ENCODE measurements at regions not wholly inside any gene's neighbourhood (a gene's known extent, or its start where the extent isn't known, plus 50 kb on each side); places are given as distances from the start of the nearest gene placed in this dataset.

DNA sequence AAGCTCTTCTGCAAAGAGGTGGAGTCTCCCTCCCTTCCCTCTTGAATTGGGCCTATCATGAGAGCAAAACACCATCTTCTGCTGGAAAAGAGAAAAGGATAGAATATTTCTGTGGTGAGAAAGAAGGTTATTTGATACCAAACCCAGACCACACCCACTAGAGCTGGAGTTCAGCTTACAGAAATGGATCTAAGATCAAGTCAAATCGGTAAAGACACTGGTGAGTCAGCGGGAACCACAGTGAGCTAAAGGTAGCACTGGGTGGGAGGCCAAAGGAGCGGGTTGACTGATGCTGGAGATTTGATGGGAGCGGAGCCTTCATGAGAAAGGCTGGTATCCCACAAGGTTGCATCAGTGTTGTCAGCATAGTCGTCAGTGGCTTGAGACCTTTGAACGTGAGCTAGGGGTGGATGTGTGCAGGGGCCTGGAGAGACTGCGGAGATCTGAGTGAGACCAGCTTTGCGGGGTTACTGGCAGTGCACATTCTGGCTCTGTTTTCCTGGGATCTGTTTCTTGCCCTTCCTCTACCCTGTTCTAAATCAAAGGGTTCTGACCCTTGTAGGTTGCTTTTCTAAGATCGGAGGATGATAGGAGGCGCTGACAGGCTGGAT lies 106.4 kb upstream of the SCOC start:
- no peaks in the 10 kb centered on the region for H3K4me1 Mint-ChIP-seq (ENCODE audit: low read depth in 2 of 2)
- H3K36me3 Mint-ChIP-seq: no peaks in the 10 kb centered on the region
- ATAC-seq (peak in 1 of 2 donors; percentile 54), DNase-seq (ENCODE audit: low spot score) (no peak)
- peaks cover 10 to 26% of the 10 kb centered on the region in 2 donors for H3K27me3 Mint-ChIP-seq
- H3K9me3 Mint-ChIP-seq: no peaks in the 10 kb centered on the region
- H3K4me3 Mint-ChIP-seq: no peak overlapping the region
- no peak overlapping the region for H3K27ac Mint-ChIP-seq

DNA sequence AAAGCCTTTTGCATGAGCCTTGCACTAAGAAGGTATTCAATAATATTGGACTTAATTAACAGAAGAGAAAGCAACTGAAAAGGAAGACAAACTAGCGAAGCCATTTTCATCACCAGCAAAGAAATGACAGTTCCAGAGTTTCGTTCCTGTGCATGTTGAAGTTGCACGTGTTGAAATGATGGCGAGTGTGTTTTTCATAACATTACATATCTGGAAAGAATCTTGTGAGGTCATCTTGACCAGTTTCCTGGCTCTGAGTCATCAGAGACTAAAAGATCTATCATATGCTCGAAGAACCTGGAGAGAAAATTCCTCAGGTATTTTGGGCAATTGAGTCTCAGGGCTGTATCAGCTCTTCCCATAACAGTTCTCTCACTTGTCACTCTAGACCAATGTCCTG lies 106.2 kb upstream of the MAML3 start:
- H3K4me3 Mint-ChIP-seq: no peak overlapping the region
- no peaks in the 10 kb centered on the region for H3K9me3 Mint-ChIP-seq
- DNase-seq (ENCODE audit: low spot score): no peak
- peaks cover 21 to 54% of the 10 kb centered on the region in 2 donors for H3K27me3 Mint-ChIP-seq
- H3K27ac Mint-ChIP-seq: no peak overlapping the region
- H3K36me3 Mint-ChIP-seq: no peaks in the 10 kb centered on the region
- H3K4me1 Mint-ChIP-seq (ENCODE audit: low read depth in 2 of 2): no peaks in the 10 kb centered on the region
- no peak for ATAC-seq

DNA sequence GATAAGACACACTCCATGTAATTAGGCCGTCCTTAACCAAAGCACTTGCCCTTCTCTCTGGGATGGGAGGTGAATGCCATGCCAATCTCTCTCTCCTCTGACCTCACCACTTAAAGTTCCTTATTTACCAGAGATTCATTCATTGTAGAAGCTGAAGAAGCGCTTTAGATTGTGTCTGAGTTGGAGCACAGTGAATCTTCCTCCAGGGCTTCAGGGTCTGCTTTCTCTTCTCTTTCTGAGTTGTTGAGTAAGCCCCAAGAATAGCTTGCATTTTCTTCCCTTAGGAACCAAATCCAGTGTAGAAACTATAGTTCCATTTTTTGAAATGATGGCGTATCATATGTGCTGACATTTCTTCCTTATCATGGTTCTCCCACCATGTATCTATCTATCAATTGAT lies 104.5 kb upstream of the MAML3 start:
- H3K27ac Mint-ChIP-seq: no peak overlapping the region
- H3K4me1 Mint-ChIP-seq (ENCODE audit: low read depth in 2 of 2): peaks cover 3 to 5% of the 10 kb centered on the region in 2 donors
- no peak overlapping the region for H3K4me3 Mint-ChIP-seq
- no peaks in the 10 kb centered on the region for H3K9me3 Mint-ChIP-seq
- peaks cover 27 to 66% of the 10 kb centered on the region in 2 donors for H3K27me3 Mint-ChIP-seq
- H3K36me3 Mint-ChIP-seq: no peaks in the 10 kb centered on the region
- DNase-seq (ENCODE audit: low spot score) (no peak), ATAC-seq (no peak)

DNA sequence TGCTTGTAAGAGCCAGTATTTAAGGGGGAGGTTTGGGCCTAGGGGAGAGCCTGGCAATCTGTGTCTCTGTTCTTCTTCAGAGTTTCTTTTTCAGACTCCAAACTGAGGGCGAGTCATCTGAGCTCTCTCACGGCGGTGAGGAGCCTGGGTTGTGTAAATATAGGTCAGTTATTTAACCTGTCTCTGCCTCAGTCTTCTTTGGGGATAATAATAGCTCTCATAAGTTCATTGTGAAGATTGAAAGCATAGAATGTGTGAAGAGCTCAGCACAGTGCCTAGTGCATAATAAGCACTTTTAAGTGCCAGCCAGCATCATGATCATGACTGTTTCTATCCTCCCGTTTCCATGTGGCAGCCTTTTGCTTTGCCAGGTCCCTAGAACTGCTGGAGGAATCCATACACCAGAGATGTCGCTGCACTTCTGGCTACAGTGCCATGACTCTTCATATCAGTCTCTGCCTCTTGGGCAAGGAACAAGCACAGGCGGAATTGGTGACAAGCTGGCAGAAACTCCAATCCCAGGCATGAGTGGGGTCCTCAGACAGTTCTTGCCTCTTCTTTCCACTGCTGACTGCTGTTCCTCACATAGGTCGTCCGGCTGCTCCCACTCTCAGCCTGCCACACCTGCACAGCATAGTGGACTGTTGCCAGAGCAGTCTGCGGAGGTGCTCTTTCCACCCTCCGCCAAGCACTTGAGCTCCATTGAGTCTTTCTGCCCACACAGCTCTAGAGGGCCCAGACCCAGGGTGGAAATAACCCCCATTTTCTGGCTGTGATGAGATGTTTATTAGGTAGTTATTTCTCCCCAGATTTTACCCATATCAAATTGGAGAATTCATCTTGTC lies 103.7 kb upstream of the MAML3 start:
- Mint-ChIP-seq H3K27me3 (peaks cover 24 to 64% of the 10 kb centered on the region in 2 donors), H3K27ac (no peak overlapping the region), H3K4me3 (no peak overlapping the region), H3K4me1 (ENCODE audit: low read depth in 2 of 2) (peaks cover 3 to 7% of the 10 kb centered on the region in 2 donors), H3K36me3 (no peaks in the 10 kb centered on the region), H3K9me3 (no peaks in the 10 kb centered on the region)
- DNase-seq (ENCODE audit: low spot score): no peak
- no peak for ATAC-seq

DNA sequence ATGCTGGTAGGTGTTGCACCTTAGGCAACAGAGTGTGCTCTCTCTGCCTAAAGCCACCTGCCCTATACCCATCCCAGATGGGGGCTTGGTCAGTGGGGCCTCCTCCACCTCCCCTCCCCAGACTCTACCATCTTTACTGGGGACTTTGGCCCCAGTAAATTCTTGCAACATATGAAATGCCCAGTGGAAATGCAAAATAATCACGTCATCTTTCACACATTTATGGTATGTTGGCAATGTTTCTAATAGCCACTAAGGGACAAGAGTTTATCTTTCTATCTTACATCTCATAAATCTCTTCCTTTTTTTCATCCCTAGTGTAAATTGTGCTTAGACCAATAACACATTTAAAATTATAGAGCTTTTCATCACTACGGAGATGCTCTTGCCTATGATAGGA lies 103.0 kb upstream of the MAML3 start:
- H3K4me3 Mint-ChIP-seq: no peak overlapping the region
- H3K9me3 Mint-ChIP-seq: no peaks in the 10 kb centered on the region
- H3K27me3 Mint-ChIP-seq: peaks cover 21 to 63% of the 10 kb centered on the region in 2 donors
- no peaks in the 10 kb centered on the region for H3K36me3 Mint-ChIP-seq
- no peak overlapping the region for H3K27ac Mint-ChIP-seq
- H3K4me1 Mint-ChIP-seq (ENCODE audit: low read depth in 2 of 2): peaks cover 4 to 7% of the 10 kb centered on the region in 2 donors
- no peak for DNase-seq (ENCODE audit: low spot score)
- no peak for ATAC-seq

DNA sequence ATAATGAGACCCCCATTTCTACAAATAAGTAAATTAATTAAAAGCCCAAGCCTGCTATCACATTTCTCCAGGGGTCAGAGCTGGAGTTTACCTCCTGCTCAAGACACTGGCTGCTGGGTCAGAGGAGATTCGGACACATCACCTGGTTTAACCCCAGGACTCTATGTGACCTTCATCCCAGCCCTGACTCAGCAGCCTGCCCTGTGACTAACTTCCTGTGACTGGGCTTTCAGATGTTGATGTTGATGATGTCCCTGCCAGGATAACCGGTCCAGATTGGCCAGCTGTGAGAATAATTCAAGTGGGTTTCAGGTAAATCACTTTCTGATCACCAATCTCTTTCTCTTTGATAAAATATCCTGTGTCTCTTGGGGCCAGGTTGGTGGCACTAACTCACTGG lies 102.4 kb upstream of the MAML3 start:
- Mint-ChIP-seq H3K9me3 (no peaks in the 10 kb centered on the region), H3K4me1 (ENCODE audit: low read depth in 2 of 2) (peaks cover 5 to 7% of the 10 kb centered on the region in 2 donors), H3K36me3 (no peaks in the 10 kb centered on the region), H3K4me3 (no peak overlapping the region), H3K27me3 (peaks cover 22 to 57% of the 10 kb centered on the region in 2 donors), H3K27ac (no peak overlapping the region)
- DNase-seq (ENCODE audit: low spot score) (no peak), ATAC-seq (peak in 1 of 2 donors; percentile 43)

DNA sequence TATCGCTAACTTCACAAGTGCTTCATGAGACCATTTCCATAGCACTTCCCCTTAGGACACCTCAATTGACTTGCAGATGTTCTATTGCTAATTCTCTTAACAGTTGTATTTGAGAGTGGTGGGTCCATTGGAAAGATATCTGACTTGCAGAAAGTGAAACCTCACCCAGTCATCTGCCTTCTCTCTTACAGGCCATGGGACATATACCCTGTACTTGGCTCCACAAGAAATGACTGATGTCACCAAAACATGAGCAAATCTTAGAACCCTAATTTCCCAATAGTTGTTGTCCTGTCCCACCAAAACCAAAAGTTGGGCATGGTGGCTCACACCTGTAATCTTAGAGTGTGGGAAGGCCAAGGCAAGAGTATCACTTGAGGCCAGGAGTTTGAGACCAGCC lies 101.9 kb upstream of the MAML3 start:
- Mint-ChIP-seq H3K27me3 (peaks cover 22 to 53% of the 10 kb centered on the region in 2 donors), H3K4me1 (ENCODE audit: low read depth in 2 of 2) (peaks cover 7 to 9% of the 10 kb centered on the region in 2 donors), H3K36me3 (no peaks in the 10 kb centered on the region), H3K4me3 (no peak overlapping the region), H3K9me3 (no peaks in the 10 kb centered on the region), H3K27ac (no peak overlapping the region)
- DNase-seq (ENCODE audit: low spot score): no peak
- ATAC-seq: peak in 1 of 2 donors; percentile 21

DNA sequence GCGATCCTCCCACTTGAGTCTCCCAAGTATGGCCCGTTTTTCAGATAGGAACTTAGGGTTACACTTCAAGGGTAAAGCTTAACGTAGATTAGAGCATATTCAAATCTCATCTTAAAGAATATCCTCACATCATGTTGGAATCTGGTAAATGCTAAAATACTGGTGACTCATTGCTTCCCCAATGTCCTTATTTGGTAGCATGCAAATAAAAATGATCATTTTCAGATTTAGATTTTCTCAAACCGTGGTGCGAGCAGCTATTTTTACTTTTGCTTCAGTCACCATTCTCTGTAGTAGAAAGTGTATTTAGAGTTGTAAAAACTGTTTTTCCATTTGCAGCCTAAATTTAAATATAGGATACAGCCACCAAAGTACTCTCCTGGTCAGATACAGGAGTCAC lies 101.5 kb upstream of the MAML3 start:
- Mint-ChIP-seq H3K4me1 (ENCODE audit: low read depth in 2 of 2) (peaks cover 9 to 12% of the 10 kb centered on the region in 2 donors), H3K27ac (no peak overlapping the region), H3K27me3 (peaks cover 22 to 50% of the 10 kb centered on the region in 2 donors), H3K9me3 (no peaks in the 10 kb centered on the region), H3K4me3 (no peak overlapping the region), H3K36me3 (no peaks in the 10 kb centered on the region)
- ATAC-seq (no peak), DNase-seq (ENCODE audit: low spot score) (no peak)

DNA sequence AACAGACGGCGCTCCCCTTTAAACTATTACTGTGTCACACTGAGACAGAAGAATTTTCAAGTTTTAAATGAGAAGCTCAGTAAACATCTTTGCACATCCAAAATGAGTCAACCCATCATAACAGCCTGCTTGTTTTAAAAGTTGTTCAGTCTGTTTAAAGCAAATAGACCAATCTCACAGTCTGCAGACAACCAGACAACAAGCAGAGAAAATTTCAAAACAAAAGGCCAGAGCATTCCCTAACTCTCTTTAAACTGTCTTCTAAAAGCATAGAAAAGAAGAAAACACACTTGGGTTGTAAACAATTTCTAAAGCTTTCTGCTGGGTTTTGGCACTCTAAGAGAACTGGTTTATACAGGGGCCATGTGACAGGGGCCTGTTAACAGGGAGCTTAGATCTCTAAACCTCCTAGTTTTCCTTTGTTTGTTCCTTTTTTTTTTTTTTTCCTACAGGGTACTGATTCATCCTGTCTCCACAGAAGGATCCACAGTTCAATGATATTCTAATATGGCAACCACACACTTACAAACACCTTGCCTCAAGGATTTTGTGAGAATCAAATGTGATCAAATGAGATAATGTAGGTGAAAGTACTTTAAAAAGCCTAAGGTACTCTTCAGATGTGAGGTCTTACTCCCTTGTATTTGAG lies 100.8 kb upstream of the MAML3 start:
- peaks cover 25 to 49% of the 10 kb centered on the region in 2 donors for H3K27me3 Mint-ChIP-seq
- peaks cover 9 to 12% of the 10 kb centered on the region in 2 donors for H3K4me1 Mint-ChIP-seq (ENCODE audit: low read depth in 2 of 2)
- no peak for DNase-seq (ENCODE audit: low spot score)
- H3K9me3 Mint-ChIP-seq: no peaks in the 10 kb centered on the region
- H3K27ac Mint-ChIP-seq: no peak overlapping the region
- ATAC-seq: no peak
- no peak overlapping the region for H3K4me3 Mint-ChIP-seq
- no peaks in the 10 kb centered on the region for H3K36me3 Mint-ChIP-seq

DNA sequence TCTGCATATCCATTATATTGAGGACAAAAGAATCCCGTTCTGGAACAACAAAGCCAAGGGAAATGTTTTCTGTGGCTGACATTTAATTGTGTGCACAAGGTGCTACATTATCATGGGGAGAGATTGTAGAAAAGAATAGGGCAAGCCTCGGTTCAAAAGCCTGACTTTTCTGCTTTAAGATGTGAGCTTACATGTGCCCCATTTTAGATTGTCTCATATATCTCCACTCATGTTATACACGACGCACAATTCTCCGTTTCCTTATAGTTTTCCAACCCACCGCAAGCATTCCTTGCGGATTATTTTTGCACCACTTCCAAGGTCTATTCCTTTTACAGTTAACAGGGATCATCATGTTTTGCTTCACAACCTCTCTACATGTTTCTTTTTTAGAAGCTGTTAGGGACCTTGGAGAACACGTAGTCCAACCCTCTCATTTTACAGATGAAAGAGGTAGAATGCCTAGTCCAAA lies 99.6 kb upstream of the MAML3 start:
- Mint-ChIP-seq H3K4me1 (ENCODE audit: low read depth in 2 of 2) (peaks cover 12% of the 10 kb centered on the region in 2 donors), H3K4me3 (peak overlapping the region; percentile 57), H3K9me3 (no peaks in the 10 kb centered on the region), H3K36me3 (no peaks in the 10 kb centered on the region), H3K27me3 (peaks cover 28 to 43% of the 10 kb centered on the region in 2 donors), H3K27ac (no peak overlapping the region)
- ATAC-seq (no peak), DNase-seq (ENCODE audit: low spot score) (no peak)

DNA sequence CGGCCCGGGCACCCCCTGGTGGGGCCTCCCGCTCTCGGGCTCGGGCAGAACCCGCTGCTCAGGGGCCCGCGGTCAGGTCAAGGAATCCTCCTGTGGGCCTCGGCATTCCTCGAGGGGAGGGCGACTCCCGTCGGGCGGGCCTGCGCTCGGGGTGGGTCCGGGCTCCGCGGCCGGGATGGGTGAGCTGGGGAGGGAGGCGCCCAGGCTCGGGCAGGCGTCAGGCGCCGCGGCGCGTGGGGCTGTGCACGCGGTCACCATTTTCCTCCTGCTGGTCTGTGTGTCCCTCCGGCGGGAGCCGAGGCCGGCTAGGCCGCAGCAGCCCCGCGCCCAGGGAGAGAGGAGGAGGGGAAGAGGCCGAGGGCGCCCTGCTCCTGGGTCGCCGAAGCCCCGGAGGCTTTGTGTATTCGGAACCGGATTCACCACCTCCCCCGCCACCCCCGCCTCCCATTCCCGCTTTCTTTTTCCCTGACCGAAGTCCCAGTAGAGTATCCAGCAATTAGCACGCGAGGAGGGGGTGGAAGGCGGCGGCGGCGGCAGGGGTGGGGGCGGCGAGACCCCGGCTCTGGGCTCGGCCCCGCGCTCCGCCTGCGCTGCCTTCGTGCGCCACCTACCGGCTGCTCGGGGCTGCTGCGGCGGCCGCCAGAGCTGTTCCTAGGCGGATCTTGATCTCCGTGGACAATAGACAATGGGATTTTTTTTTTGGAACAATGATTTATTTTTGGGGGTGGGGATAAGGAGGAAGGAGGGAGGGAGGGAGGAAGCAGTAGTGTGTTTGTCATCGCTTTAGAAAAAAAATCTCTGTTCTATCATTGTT lies 99.0 kb upstream of the MAML3 start:
- Mint-ChIP-seq H3K4me3 (peak overlapping the region; percentile 57), H3K36me3 (no peaks in the 10 kb centered on the region), H3K27me3 (peaks cover 22 to 37% of the 10 kb centered on the region in 2 donors), H3K27ac (no peak overlapping the region), H3K4me1 (ENCODE audit: low read depth in 2 of 2) (peaks cover 12% of the 10 kb centered on the region in 2 donors), H3K9me3 (no peaks in the 10 kb centered on the region)
- ATAC-seq (peak; percentile 78 to 87), DNase-seq (ENCODE audit: low spot score) (peak; percentile 64)

DNA sequence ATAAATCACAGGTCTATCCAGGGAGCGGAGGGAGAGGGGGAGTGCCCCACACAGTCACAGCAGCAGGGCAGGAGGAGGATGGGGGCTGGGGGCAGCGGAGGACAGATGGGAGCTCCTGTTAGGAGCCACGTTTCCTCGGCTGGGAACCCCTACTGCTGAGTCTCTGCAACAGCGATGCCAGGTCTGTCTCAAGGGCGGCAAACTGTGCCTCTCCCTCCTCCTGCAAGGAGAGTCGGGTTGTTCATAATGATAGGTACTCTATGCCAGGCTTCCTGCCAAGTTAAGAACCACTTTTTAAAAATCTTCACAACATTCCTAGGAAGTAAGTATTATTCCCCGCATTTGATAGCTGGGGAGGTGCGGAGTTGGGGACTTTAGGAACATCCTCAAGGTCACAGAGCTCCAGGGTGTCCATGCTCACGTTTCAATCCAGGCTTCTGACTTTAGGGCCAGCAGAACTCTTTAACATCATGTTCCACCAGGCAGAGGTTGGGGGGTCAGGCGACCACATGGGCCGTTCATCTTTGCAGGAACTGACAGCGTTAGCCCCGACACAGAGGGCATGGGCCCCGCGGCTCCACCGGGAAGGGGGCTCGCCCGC lies 98.3 kb upstream of the MAML3 start:
- H3K27ac Mint-ChIP-seq: no peak overlapping the region

DNA sequence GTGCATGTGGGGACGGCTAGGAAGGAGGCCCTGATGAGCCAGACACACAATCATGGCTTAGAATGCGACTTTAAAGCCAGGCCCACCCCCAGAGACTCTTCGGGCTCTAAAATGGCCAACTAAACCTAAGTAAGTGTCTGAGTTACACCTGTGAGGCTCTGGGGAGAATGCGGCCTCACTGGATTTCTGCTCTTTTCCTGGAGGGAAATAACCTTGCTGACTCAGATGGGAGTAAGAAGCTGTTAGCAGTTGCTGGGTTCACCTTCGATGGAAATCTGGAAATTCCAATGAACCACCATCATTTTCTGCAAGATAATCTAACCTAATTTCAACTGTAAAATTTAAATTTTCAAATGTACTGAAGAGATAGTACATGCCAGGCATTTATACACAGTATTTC lies 97.6 kb upstream of the MAML3 start:
- no peak for ATAC-seq
- no peak overlapping the region for H3K27ac Mint-ChIP-seq
- H3K36me3 Mint-ChIP-seq: no peaks in the 10 kb centered on the region
- peaks cover 22 to 29% of the 10 kb centered on the region in 2 donors for H3K27me3 Mint-ChIP-seq
- DNase-seq (ENCODE audit: low spot score): no peak
- H3K4me3 Mint-ChIP-seq: peak overlapping the region; percentile 44
- no peaks in the 10 kb centered on the region for H3K9me3 Mint-ChIP-seq
- peaks cover 12 to 14% of the 10 kb centered on the region in 2 donors for H3K4me1 Mint-ChIP-seq (ENCODE audit: low read depth in 2 of 2)

More for the DNA sequence above, 98.3 kb upstream of the MAML3 start:
- ATAC-seq (no peak), DNase-seq (ENCODE audit: low spot score) (no peak)
- peak overlapping the region; percentile 44 for H3K4me3 Mint-ChIP-seq
- peaks cover 22 to 31% of the 10 kb centered on the region in 2 donors for H3K27me3 Mint-ChIP-seq
- H3K4me1 Mint-ChIP-seq (ENCODE audit: low read depth in 2 of 2): peaks cover 12 to 13% of the 10 kb centered on the region in 2 donors
- H3K9me3 Mint-ChIP-seq: no peaks in the 10 kb centered on the region
- H3K36me3 Mint-ChIP-seq: no peaks in the 10 kb centered on the region
